Colonic mucosa (tissue), 4 donors: ENCODE measurements at regions not wholly inside any gene's neighbourhood (a gene's known extent, or its start where the extent isn't known, plus 50 kb on each side); places are given as distances from the start of the nearest gene placed in this dataset.

ENCODE experiments used
- DNase-seq: peaks from one replicate; pipeline ENCODE4 v3.0.0-alpha.2; 2020
- H3K27ac ChIP-seq: fragments of 200-600 bp; one replicate; pipeline ENCODE4 v1.8.0; 2021
- H3K27me3 ChIP-seq: fragments of 200-600 bp; one replicate; pipeline ENCODE4 v1.8.0; 2021
- H3K36me3 ChIP-seq: fragments of 200-600 bp; one replicate; pipeline ENCODE4 v1.8.0; 2021
- H3K4me1 ChIP-seq: fragments of 200-600 bp; one replicate; pipeline ENCODE4 v1.8.0; 2021; ENCODE audit warnings: mild to moderate bottlenecking
- H3K4me3 ChIP-seq: fragments of 200-600 bp; one replicate; pipeline ENCODE4 v1.8.0; 2021
- H3K9ac ChIP-seq, 2 donors: one replicate each; pipeline ENCODE4 v1.7.0; 2013; ENCODE audit warnings: control low read depth in 2 of 2, low read depth in 2 of 2, low read length in 2 of 2
- H3K9me3 ChIP-seq: fragments of 200-600 bp; one replicate; pipeline ENCODE4 v1.8.0; 2021
- intact Hi-C: fragments of 100-400 bp; cut with DNase I; formaldehyde crosslinking; loops from one replicate; pipeline ENCODE4 v1.14.1; 2022
- TF ChIP-seq, protein P1 (sequence below): fragments of 200-600 bp; IDR thresholded peaks from one replicate; pipeline ENCODE4 v1.8.0; 2022; ENCODE audit warnings: antibody characterized with exemption, mild to moderate bottlenecking
- donor health status: healthy.
- donor health status: DM: no; HTN: no; CAD: no.
- donor health status: DM: no; HTN: no; CAD: no.

DNA sequence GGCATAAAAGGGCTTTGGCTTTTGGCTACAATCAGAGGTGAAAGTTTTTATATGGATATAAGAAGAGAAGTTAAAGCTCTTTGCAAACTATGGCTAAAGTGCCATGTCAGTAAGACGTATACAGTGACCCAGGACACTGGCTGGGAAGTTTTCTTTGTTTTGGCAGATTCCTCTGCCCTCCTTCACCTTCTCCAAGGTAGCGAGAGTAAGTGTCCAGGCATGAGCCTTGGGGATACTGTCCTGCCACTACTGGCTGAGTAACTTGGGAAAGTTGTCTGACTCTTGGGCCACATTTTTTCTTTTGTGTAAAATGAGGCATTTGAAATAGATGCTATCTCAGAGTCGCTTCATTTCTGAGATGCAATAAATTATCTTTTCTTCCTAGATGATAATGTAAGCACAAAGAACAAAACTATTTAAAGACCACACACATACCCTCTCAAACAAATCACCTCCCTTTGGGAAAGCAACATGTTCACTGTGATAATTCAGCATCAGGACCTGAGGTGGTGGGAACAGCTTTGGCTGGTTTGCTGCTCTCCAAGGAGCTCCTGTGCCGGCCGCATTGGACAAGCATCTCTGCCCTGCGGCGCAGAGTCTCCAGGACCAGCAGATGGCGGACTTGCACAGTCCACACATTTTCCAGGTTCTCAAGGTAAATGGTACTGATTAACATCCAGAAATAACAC lies 106.3 kb downstream of the PTCSC3 start:
- Histone ChIP-seq H3K9me3 (no peaks in the 10 kb centered on the region), H3K27ac (no peak overlapping the region), H3K36me3 (no peaks in the 10 kb centered on the region), H3K4me1 (no peaks in the 10 kb centered on the region), H3K4me3 (no peak overlapping the region), H3K27me3 (no peaks in the 10 kb centered on the region), H3K9ac (no peak overlapping the region)
- intact Hi-C loops, result loop anchor here (5.0 kb wide), 2 partner anchors 188 to 487 kb away; no protein-coding TSS in a partner anchor
- peak; percentile 48 for DNase-seq
- TF ChIP-seq, protein P1, sequence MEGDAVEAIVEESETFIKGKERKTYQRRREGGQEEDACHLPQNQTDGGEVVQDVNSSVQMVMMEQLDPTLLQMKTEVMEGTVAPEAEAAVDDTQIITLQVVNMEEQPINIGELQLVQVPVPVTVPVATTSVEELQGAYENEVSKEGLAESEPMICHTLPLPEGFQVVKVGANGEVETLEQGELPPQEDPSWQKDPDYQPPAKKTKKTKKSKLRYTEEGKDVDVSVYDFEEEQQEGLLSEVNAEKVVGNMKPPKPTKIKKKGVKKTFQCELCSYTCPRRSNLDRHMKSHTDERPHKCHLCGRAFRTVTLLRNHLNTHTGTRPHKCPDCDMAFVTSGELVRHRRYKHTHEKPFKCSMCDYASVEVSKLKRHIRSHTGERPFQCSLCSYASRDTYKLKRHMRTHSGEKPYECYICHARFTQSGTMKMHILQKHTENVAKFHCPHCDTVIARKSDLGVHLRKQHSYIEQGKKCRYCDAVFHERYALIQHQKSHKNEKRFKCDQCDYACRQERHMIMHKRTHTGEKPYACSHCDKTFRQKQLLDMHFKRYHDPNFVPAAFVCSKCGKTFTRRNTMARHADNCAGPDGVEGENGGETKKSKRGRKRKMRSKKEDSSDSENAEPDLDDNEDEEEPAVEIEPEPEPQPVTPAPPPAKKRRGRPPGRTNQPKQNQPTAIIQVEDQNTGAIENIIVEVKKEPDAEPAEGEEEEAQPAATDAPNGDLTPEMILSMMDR, result peak; percentile 48

DNA sequence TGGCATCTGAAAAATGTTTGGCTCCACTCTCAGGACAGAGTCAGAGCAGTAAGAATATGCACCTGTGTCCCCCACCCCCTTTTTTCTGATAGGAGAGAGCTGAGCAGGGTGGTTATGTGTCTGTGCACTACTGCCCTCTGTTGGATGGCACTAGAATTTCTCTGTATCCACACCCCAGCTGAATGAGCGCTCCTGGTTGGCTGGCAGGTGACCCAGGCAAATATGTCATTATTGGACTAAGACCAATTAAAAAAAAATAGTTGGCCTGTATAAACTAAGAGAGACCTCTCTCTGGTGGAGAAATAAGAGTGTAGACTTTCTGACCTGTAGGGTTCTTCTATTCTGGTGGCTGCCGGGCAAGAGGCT lies 107.0 kb downstream of the PTCSC3 start:
- no peak overlapping the region for H3K4me3 ChIP-seq
- H3K36me3 ChIP-seq, result no peaks in the 10 kb centered on the region
- no peaks in the 10 kb centered on the region for H3K27me3 ChIP-seq
- no peaks in the 10 kb centered on the region for H3K4me1 ChIP-seq
- TF ChIP-seq, protein P1, result peak; percentile 38
- H3K9me3 ChIP-seq, result no peaks in the 10 kb centered on the region
- H3K27ac ChIP-seq, result no peak overlapping the region
- intact Hi-C loops, result no loop called here
- no peak overlapping the region for H3K9ac ChIP-seq
- DNase-seq, result no peak

DNA sequence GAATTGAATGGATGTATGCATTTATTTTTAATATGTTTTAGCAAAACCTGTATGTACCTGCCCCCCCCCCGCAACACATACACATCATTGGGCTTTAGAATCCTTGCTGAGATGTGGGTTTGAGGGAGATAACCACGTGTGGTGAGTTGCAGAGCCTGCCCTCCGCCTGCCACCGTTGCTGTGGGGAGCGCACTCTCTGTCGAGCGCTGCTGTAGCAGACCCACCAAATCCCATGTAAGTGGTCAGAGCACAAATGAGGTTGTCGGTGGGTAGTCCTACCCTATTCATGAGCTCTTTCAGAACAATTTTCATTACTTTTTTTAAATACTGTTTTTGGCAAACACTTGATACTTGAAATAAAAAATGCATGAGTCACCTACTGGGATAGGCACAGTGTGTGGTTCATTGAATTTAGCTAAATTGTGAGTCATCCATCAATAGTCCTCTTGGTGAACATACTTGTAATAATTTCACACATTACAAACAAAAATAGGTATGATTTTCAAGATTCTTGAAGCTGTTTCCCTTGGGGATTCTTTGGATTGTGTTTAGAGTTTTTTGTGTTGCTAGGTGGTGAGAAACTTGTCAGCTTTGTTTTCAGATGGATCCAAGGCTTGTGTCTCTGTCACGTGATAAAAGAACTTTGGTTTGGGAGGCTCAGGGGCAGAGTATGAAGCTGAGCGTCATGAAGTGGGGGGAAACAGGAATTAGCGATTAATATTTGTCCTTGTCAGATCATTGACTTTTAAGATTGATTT lies 107.6 kb downstream of the PTCSC3 start:
- Histone ChIP-seq H3K27me3 (no peaks in the 10 kb centered on the region), H3K36me3 (no peaks in the 10 kb centered on the region), H3K27ac (no peak overlapping the region), H3K4me1 (no peaks in the 10 kb centered on the region), H3K9ac (no peak overlapping the region), H3K4me3 (no peak overlapping the region), H3K9me3 (no peaks in the 10 kb centered on the region)
- intact Hi-C loops, result no loop called here
- TF ChIP-seq, protein P1, result no peak
- DNase-seq, result no peak

DNA sequence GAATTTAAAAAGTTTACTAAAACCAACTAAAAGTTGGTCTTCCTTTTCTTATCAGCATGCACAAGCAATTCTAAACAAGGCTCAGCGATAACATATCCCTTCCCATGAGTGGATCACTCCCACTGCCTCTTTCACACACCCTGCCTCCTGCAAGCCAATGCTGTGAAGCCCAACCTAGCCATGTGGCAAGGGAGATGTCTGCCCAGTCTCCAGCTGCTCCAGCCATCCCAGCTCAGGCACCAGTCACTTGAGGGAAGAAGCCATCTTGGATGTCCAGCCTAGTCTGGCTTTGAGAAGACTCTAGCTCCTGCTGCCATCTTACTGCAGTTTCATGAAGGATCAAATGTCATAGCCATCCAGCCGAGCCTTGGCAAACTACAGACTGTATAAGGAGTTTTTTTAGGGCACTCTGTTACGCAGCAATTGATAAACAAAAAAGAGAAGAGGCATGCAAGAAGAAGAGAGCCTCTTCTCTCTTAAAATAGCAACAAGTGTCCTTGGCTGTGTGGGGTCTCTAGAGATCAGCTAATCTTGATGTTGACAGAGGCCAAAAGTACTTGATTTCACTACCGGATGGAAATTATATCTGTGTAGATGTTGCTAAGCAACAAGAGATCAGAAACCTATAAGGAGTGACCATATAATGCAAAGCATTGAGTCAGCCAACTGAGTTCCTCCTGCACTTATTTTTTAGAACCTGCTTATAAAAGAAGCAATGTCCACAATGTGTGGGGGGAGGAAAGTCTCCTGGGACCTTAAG lies 108.9 kb downstream of the PTCSC3 start:
- Histone ChIP-seq H3K9ac (no peak overlapping the region), H3K36me3 (no peaks in the 10 kb centered on the region), H3K4me3 (no peak overlapping the region), H3K9me3 (no peaks in the 10 kb centered on the region), H3K4me1 (no peaks in the 10 kb centered on the region), H3K27ac (no peak overlapping the region), H3K27me3 (no peaks in the 10 kb centered on the region)
- no peak for DNase-seq
- intact Hi-C loops, result no loop called here
- TF ChIP-seq, protein P1, result no peak

DNA sequence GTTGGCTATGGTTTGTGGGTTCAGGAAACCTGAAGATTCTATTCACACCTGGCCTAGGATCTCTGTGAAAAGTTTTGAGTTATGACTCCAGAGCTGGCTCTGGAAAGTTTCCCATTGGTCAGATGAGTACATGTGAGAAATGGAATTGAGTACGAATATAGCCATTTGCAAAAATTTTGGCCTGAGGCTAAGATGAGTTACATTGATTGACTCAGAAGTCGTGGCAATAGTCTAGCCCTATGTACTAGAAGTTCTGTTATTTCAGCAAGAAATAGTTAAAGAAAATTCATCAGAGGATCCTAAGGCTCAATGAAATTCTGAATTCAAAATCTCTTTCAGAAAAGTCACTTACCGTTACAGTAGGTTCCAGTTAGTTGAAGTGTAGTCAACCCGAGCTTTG lies 109.9 kb downstream of the PTCSC3 start:
- no peak overlapping the region for H3K4me3 ChIP-seq
- no peaks in the 10 kb centered on the region for H3K36me3 ChIP-seq
- no peak overlapping the region for H3K9ac ChIP-seq
- H3K27me3 ChIP-seq, result no peaks in the 10 kb centered on the region
- intact Hi-C loops, result no loop called here
- no peaks in the 10 kb centered on the region for H3K4me1 ChIP-seq
- no peaks in the 10 kb centered on the region for H3K9me3 ChIP-seq
- no peak for DNase-seq
- TF ChIP-seq, protein P1, result no peak
- H3K27ac ChIP-seq, result no peak overlapping the region
